ENCODE measurements at regions not wholly inside any gene's neighbourhood (a gene's known extent, or its start where the extent isn't known, plus 50 kb on each side); places are given as distances from the start of the nearest gene placed in this dataset.

DNA sequence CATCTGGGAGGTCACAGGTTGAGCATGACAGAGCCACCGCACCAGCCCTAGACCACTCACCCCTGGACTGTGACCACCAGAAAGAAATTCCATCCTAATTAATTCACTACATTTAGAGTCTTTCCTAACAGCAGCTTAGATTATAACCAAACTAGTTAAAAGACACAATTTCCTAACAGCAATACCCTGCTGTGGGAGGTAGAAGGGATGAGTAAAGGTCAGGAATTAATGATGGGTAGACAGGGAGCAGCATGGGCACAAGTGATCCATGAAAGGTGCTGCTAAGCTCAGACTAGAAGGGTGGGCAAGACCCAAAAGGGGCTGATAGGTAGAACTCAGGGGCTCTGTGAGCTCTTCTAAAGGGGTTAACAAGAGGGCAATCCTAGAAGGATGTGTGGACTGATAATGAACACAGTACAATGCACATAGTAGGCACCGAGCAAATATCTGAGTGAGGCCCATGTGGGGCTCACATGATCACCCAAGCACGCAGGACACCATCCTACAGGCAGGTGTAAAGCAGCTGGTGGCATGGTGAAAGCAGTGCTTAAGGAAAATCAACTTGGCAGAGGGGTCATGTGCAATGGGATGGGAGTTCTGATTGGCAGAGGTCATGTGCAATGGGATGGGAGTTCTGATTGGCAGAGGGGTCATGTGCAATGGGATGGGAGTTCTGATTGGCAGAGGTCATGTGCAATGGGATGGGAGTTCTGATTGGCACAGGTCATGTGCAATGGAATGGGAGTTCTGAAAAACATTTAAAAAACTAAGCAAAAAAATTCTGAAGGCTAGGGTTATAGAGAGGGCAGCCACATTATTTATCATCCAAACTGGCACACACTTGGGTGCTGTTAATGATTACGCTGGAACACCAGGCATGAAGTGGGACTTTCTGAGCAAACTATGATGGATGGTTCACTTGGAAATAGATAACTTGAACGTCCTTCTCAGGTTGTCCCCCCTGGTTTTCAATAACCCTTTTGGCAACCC is 188.2 kb upstream of the FOXQ1 start:
- TF ChIP-seq, protein P1, sequence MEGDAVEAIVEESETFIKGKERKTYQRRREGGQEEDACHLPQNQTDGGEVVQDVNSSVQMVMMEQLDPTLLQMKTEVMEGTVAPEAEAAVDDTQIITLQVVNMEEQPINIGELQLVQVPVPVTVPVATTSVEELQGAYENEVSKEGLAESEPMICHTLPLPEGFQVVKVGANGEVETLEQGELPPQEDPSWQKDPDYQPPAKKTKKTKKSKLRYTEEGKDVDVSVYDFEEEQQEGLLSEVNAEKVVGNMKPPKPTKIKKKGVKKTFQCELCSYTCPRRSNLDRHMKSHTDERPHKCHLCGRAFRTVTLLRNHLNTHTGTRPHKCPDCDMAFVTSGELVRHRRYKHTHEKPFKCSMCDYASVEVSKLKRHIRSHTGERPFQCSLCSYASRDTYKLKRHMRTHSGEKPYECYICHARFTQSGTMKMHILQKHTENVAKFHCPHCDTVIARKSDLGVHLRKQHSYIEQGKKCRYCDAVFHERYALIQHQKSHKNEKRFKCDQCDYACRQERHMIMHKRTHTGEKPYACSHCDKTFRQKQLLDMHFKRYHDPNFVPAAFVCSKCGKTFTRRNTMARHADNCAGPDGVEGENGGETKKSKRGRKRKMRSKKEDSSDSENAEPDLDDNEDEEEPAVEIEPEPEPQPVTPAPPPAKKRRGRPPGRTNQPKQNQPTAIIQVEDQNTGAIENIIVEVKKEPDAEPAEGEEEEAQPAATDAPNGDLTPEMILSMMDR (IDR thresholded peaks at IDR 0.05) = no peak
- no peak for TF ChIP-seq POLR2A (IDR thresholded peaks at IDR 0.05)

Measured in breast epithelium (tissue), 3 donors.